ENCODE measurements at regions not wholly inside any gene's neighbourhood (a gene's known extent, or its start where the extent isn't known, plus 50 kb on each side); places are given as distances from the start of the nearest gene placed in this dataset.

DNA sequence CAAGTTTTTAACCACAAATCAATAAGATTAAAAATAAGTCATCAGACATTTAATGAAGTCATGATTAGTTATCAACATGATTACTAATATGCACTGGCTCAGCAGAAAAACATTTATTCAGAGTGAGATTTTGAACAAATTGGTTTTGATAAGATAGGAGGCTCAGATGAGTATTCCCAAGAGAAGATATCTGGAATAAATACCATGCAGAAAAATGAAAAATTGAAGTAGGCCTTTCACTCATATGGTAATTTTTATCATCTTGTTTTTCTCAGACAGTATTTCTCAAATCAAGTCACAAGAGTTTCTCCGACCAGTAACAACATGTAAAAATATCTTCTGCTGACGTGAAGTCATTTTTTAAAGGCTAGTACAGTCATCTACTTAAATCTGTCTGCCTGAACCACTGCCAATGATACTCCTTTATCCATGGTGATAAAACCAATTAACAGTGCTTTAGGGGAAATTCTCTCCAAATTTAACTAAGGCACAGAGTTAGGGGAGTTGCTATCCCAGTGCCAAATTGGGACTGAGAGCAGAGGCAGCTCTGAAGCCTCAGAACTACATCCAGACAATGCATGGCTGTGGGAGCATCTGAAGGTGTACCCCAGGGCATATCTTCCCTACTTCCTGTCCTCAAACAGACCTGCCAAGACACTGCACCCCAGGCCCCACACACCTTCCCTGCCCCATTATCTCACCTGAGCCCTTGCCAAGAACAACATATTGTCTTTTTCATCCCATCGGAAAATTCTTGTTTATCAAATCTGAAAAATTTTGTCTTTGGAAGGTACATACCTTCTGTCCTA is 105.5 kb upstream of the TSLP start:
- no peak for TF ChIP-seq CTCF (IDR thresholded peaks at IDR 0.05)

DNA sequence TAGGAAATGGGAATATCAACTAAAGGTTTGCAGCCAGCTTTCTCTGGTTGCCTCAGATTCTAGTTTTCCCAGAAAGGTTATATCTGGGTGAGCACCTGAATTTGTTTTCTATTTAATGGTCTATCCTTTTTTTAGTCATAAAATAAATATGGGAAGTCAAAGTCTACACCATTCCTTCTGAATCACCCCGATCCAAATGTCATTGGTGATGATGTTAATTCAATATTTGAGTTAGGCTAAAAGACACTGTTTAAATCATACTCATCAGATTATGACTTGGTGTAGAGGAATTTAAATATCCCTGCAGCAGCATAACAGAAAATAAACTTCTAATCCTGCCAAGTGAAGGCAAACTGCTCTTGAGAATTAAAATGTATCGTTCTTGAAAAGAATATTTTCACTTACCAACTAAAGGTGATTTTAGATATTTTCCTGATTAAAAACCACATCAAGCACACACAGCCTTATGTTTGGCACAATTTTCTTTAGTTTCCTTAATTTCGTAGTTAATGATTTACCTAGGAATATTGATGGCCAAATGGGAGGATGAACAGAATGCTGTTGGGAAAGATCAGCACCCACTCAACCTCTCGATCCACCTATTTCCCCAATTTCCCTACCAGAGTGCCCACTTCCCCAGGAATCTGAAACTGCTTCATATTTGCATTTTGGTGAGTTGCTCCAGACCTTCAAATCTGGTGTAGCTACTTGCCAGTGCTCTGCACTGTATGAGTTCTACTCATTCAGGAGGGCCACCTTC is 103.1 kb upstream of the TSLP start:
- TF ChIP-seq CTCF (IDR thresholded peaks at IDR 0.05): no peak

GRCh38 chr5:110969502-110969901 is 102.0 kb upstream of the TSLP start:
- no peak for TF ChIP-seq CTCF (IDR thresholded peaks at IDR 0.05)

DNA sequence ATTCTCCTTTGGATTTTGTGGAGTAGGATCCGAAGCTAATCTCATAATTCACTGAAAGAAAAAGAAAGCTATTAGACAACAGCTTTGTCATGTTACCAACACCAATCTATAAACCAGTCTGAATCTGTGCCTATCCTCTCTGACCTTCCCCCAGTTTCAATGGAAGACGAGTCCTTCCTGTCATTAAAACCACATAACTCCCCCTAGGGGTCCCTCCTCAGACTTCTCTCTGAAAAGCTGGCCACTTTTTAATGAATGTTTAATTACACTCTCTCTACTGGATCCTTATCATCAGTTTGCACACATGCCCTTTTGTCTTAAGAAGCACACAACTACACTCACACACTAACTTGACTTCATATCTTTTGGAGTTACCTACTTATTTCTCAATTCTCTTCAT is 98.0 kb upstream of the TSLP start:
- TF ChIP-seq CTCF (IDR thresholded peaks at IDR 0.05): no peak

GRCh38 chr5:110977915-110978314 is 93.6 kb upstream of the TSLP start:
- TF ChIP-seq CTCF (IDR thresholded peaks at IDR 0.05): no peak

GRCh38 chr5:110996742-110997141 is 74.8 kb upstream of the TSLP start:
- TF ChIP-seq CTCF (IDR thresholded peaks at IDR 0.05): no peak

- no peak for TF ChIP-seq CTCF (IDR thresholded peaks at IDR 0.05)
Observed at GRCh38 chr5:111002036-111002435, 69.5 kb upstream of the TSLP start.
